HG02623 (cell line): ENCODE measurements at regions not wholly inside any gene's neighbourhood (a gene's known extent, or its start where the extent isn't known, plus 50 kb on each side); places are given as distances from the start of the nearest gene placed in this dataset.

Experiments
- ATAC-seq: cut with Tn5 transposase; IDR thresholded peaks from one replicate; pipeline ENCODE4 v1.9.1; 2021; ENCODE audit warnings: moderate library complexity; ENCODE audit not compliant: unreplicated experiment

DNA sequence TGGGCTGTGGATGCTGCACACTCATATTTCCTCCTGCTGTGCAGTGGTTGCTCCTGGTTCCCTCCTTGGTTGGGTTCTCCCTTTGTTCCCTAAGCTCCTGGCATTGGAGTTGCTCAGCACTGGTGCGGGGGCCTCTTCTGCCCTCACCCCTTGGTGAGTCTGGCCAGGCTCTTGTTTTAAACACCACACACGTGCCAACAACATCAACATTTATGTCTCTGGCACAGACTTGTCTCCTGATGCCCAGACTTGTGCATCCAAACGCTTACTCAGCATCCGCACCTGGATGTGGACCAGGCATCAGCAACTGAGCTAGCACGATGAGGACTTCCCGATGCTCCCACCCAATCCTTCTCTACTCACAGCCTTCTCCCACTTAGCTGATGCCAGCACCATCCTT lies 627.6 kb downstream of the NPHP4 start:
- ATAC-seq = no peak

DNA sequence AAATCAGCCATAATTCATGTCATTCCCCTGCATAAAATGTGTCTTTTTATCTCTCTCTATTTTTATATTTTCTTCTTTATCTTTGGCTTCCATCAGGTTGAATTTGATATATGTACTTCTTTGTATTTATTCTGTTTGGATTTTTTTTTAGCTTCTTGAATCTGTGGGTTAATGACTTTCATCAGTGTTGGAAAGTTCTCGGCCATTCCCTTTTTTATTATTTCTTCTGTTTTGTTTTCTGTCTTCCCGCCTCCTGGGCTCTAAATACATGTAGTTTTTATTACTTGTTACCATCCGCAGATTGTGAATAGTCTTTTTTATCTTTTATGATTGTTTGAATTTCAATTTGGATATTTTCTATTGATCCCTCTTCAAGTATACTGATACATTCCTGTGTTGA lies 637.5 kb downstream of the NPHP4 start:
- ATAC-seq = no peak

DNA sequence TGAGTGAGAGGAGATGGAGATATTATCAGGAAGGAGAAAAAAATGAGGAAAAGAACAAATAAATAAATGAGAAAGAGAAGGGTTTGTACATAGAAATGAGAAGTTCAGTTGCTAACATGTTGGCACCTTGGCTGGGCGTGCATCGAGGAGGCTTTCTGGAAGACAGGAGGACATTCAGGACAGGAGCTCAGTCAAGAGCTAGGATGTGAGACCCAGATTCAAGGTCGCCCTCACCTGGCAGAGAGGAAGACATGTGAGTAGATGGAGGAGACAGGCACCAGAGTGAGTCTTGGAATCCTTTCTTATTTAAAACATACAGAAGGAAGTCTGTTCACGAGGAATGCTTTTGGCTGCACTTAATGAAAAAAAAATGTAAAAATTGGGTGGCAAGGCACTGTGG lies 640.9 kb downstream of the NPHP4 start:
- ATAC-seq = no peak

DNA sequence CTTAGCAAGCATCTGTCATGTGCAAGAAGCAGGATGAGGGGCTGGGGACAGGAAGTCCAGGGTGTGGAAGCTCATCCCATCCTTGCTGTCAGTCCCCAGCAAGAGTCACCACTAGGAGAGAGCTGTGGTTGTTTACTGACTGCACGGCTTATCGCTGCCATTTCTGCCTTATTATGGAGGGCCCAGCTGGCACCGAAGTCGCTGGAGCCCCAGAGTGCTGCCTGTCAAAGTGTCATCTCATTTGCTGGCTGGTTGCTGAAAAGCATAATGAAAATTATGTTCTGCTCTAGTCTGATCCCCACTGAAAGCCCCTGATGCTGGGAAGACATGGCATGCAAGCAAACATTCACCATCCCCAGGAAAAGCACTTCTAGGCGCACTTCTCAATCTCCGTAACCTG lies 642.7 kb downstream of the NPHP4 start:
- no peak for ATAC-seq

DNA sequence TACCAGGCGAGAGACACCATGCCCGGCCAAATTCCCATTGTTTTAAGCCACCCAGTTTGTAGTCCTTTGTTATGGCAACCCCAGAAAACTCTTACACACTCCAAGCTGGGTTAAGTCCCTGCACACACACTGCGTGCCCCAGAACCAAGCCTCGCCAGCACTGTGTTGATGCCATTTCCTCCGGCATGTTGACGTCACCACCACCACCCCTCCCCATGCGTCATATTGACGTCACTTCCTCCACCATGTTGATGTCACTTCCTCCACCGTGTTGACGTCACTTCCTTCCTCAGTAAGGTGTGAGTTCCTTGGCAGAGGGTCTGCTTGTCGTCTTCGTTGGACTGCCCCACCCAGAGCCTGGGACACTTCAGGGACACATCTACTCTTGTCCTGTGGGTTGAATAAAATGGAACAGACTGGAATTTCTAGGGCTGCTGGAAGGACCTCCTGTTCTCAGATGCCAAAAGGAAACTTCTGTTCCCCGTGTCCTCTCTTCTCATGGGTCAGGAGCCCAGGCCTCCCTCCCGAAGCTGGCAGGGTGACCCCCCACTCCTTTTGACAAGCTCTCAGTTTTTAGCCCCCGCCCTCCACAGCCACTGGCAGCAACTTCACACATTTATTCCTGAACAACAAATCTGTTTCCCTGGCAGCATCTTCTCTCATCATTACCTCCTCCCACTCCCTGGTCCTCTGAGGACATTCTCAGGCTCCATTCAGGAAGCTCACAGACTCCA lies 643.3 kb downstream of the NPHP4 start:
- no peak for ATAC-seq

DNA sequence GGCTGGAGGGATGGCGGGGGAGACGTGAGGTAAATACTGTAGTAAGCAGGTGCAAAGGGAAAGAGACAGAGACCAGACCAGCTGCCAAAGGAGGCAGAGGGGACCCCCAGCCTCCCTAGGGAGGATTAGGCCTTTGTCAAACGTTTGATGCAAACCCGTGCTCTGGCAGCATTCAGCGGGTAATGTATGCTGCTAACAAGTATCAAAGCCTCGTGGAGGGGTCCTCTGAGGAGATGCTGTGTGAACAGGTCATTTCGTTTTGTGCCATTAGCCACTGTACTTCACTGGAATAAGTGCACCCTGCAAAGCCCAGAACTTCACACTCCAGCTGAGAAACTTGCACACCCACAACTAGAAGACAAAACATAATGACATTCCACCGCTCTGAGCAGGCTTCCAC lies 644.5 kb downstream of the NPHP4 start:
- no peak for ATAC-seq

DNA sequence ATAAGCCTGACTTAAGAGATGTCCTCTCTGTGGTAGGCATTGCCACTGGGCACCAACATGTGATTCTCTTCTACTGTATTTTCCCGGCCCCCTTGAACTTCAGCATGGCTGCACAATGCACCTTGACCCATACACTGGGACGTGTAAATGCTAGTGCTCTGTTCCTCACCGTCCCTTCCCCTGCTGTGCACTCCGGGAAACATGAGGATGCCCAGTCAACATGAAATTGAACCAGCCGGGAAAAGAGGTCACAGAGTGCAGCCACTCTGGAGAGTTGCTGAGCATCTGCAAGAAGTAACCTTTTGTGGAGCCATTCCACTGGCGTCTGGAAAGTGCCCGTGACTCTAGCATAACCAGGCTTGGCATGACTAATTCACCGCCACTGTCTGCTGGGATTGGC lies 646.7 kb downstream of the NPHP4 start:
- no peak for ATAC-seq

DNA sequence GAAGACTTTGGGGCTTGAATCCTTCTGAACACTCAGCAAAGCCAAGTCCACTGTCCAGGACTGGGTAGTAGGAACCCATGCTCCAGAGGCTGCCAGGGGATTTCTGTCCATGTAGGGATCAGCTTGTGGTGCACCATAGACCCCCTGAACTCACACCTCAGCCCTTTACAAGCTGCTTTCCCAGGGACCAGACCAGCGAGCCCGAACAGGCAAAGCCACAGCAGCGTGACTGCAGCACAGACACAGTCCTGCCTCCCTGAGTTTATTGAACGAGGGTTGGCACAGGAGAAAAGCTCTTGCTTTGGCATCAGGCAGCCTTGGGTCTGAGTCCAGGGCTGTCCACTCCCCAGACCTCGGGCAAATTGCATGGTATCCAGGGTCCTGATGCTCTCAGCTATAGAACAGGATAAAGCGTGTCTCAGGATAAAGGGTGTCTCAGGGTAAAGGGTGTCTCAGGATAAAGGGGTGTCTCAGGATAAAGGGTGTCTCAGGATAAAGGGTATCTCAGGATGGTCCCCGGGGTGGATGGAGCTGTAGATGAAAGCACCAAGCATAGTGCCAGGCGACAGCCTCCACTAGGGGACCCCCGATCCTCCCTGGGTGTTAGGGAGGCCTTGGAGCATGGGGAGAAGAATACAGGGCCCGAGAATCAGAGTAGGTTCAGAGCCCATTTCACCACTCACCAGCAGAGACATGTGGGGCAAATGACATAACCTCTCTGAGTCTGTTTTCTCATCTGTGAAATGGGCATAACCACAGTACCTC lies 648.8 kb downstream of the NPHP4 start:
- ATAC-seq = no peak

DNA sequence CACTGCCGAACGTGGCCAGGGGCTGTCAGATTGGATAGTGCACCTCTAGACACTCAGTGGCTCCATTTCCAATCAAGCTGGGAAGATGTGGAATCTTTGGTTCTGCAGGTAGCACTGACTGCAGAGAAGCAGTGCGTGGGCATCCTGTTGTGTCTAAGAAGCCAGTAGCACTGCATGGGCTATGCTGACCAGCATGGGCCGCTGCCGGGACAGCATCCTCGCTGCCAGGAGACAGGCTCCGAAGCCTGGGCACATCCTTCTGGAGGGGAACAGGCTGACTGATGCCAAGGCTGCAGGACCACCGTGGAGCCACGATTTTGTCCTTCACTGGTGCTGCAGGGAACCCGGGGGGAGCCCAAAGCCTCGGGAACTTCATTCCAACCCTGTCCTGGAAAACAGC lies 649.4 kb downstream of the NPHP4 start:
- no peak for ATAC-seq

DNA sequence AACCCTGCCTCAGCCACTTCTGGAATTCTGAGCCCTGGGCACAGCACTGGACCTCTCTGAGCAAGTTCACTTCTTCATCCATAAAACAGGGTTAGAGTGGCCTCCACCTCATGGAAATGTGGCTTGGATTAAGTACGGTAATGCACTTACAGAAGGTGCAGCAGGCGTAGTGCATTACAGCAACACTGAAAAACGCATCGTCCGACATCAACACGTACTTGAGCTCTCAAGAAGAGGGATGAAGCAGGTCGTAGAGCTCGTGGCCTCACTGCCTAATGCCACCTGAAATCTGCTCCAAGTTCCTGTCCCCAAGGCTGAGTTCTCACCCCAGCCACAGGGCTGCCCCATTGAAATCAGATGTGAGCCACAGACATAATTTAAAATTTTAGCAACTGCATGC lies 650.1 kb downstream of the NPHP4 start:
- ATAC-seq = no peak

DNA sequence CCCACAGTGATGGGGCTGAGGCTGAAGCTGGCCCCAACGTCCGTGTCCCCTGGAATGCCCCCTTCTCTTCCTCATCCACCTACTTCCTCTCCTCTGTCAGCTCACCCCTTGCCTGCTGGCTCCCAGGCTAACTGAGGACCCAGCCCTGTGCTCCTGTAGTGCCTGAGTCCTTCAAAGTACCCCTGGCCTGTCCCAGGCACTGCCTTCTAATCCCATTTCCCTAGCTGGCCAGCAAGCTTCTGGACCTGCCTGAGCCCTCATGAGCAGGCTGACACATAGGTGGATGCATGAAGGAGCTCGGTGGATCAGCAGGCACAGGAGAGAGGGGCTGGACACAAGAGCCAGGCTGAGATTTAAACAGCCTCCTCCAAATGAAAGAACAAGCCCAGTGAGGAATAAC lies 650.8 kb downstream of the NPHP4 start:
- ATAC-seq = no peak

DNA sequence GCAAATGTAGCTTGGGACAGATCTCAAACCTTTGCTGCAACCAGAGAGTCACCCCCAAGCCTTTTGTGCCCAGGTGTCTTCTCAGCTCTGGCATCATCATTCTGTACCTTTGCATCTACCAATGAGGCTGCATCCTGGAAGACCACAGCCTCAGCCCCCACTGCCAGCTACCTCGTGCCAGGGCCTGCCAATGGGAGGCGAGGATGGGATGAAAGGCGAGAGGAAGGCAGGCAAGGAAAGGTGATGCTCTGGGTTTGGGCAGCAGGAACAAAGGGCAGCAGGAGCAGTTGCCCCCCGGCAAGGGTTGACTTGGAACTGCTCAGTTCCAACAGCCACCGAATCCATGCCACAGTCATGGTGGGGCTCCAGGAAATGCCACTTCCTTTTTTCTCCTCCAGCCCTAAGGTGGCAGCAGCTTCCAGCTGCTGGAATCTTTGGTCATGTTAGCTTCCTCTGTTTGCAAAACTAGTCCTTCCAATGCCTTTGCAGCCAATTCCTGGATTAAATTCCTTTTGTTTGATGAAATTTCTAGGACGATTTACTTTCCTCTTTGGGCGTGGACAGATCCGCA lies 651.6 kb downstream of the NPHP4 start:
- no peak for ATAC-seq

DNA sequence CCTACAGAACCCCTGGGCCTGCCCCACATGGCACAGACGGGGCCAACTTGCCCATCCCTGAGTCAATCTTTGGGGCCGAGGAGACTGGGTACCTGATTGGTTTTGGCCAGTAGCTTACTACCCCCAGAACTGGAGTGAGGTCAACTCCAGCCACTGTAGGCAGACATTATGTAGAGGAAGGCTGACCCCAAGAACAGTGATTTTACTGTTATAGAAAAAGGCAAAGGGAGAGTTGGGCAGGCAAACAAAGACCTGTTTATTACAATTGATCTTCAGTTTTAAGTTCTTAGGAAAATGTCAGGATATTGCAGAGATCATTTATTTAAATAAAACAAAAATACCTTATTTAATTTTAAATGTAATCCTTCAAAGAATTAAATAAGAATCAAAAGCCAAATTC lies 653.8 kb downstream of the NPHP4 start:
- ATAC-seq = no peak

DNA sequence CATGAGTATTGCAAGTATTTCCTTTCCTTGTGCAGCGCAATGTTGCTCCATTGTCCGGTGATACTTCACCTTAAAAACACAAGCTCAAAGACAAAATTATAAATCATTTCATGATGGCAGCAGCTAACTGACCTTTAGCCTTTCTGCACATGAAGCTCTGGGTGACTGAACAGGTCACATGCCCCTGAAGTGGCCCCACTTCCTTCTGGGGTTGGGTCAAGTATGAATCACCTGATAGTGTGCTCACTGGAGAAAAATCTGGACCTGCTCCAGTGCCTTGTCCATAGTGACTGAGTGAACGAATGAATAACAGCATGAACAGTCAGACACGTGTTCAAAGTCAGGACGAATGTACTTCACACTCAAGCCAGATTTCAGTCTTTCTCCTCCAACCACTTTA lies 658.9 kb downstream of the NPHP4 start:
- no peak for ATAC-seq

DNA sequence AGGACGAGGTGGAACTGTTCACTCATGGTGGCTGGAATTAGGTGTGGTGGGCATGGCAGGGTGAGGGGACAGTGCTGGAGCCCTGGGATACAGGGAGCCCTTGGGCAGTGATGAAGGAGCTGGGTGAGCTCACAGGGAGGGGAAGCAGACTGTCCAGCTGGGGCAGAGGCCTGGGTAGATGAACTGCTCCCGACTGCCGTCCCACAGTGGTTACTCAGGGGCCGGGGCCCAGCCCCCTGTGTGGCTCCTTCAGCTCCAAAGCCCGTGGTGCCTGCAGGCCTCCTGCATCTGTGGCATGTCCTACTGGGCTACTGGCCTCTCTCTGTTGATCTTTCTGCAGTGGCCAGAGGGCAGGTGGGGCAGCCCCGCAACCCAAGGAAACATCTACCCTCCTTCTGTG lies 661.1 kb downstream of the NPHP4 start:
- ATAC-seq = no peak

DNA sequence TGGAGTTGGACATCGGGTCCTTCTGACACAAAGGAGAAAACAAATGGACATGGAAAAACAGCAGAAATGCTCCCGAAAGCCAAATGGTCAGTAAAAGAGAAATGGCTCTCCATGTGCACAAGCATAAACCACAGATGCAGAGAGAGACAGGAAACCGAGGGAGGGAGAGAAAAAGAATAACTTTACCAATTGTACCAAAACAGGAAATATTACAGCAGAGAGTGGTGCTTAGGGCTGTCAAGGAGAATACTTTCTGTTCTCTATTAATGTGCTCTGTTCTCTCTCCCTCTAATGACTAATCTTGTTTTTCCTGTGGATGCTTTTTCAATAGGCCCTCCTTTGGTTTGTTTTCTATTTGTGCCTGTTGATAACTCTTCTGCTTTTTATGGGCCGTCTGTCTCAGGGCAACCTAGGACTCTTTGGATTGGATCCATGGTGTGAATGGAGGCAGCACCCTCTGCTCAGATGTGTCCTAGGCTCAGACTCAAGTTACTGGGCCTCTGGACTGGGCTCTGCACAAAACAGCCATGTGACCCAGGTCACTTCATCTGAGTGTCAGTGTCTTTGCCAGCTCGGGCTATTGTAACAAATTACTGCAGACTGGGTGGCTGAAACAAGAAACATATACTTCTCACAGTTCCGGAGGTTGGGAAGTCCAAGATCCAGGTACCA lies 663.0 kb downstream of the NPHP4 start:
- ATAC-seq = no peak

DNA sequence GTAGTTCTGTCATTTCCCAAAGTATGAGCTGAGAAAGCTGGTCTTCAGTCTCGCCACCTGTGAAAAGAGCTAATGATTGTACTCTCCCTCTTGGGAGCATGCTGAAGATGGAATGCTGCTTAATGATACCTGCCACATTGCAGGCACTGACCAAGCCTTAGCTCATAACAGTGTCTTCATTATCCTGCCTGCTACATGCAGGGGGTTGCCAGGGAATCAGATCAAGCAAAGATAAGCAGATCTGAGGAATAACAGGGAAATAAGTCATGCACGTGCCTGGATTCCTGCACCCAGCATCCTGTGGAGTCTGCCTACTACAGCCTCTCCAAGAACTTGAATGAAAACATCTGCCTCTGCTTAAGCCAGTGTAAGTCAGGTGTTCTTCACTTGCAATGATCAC lies 667.3 kb downstream of the NPHP4 start:
- no peak for ATAC-seq

DNA sequence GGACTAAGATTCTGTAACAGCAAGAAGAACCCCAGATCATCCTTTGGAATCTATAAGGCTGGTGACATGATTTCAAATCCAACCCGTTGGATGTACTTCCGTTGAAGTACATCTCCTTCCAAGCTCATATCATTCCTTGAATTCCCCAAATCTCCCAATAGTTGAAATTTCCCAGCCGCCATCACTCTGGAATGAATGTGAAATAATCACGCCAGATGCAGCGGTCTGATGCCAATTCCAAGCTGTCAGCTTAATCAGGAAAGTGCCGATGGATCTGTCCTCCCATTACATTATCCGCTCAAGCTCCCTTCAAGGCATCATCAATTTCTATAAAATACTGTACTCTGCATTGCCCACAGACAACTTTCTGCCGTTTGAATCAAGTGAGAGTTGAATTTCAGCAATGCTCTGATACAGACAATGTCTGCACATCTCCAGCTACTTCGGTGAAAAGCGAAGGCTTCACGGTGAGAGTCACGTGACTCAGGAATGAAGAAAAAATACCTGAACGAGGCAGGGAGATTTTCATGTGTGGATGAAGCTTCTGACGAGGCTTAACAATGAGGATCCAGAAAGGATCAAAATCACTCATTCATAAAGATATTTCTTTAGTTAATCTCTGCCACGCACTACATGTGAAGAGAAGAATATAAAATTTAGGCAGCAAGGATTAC lies 663.9 kb downstream of the AJAP1 start:
- ATAC-seq = no peak

DNA sequence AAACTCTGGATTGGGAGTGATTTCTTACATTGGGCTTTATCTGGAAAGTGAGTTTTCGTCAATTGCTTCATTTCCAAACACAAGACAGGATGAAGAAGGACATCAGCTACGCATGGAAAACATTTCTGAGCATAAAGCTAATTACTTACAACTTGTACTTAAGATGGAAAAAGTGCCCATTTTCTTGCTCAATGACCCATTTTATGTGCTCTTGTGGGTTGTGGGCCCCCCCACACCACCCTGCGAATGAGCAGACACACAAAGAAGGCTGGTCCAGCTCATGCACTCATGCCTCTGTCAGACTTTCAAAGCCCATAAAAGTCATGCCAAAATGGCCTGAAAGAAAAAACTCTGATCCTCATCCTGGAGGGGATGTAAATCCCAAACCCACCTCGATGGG lies 663.0 kb downstream of the AJAP1 start:
- no peak for ATAC-seq

DNA sequence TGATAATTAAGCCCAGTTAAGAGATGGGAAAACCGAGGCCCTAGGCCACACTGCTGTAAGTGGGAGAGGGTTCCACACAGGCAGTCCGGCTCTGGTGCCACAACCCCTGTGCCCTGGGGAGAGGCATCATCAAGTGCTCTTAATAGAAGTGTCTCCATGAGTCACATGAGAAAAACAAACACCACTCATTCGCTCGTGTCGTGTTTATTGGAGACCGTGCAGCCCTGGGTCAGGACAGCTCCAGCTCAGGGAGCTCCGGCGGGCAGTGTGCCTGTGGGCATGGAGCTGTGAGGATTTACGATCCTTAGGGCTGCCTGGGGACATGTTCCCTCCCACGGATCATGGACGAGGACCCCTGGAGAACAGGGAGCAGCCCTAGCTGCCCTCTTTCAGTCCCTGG lies 658.5 kb downstream of the AJAP1 start:
- no peak for ATAC-seq

DNA sequence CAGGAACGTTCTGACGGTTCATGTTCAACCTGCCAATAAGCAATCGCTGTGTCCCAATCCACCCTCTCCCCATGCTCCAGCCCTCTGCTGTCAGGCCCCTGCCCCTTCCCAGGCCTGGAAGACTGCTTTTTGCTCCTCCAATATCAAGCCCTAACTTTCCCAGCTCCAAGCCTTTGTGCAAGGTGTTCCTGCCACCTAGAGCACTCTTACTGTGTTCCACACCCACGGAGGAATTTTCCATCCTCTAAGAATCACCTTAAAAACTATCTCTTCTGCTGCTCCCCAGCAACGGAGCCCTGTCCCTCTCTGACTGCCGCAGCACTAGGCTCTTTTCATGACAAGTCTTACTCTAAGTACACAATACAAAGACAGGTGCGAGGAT lies 657.9 kb downstream of the AJAP1 start:
- no peak for ATAC-seq
